ENCODE measurements at regions not wholly inside any gene's neighbourhood (a gene's known extent, or its start where the extent isn't known, plus 50 kb on each side); places are given as distances from the start of the nearest gene placed in this dataset.

DNA sequence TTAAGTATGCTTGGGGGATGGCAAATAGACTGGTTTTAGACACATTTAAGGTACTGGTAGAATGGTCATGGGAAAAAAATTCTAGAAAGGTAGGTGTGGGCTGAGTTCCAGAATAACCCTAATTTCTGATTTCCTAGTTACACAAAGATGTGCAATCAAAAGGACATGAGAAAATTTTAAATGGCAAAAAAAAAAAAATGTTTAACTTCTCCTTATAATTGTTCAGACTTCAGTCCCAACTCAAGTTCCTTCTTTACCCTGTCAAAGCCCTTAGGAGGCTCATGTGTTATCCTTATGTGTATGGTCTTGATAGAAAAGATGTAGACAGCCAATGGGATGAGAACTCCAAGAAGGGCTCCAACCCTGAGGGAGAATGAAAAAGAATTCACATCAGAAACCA is 153.3 kb upstream of the PLEKHG7 start:
- Histone ChIP-seq H3K9me2 (ENCODE audit: insufficient read depth) (no peaks in the 10 kb centered on the region), H3K36me3 (ENCODE audit: control insufficient read depth in 1 of 2, insufficient read depth in 2 of 2, low read length in 2 of 2) (no peaks in the 10 kb centered on the region), H2AFZ (ENCODE audit: low read depth, low read length, poor library complexity, severe bottlenecking) (no peak overlapping the region), H3K79me2 (ENCODE audit: insufficient read depth, low read length) (no peaks in the 10 kb centered on the region), H3K9me3 (ENCODE audit: control insufficient read depth in 1 of 2, insufficient read depth in 1 of 2, low read depth in 1 of 2, low read length in 2 of 2) (no peaks in the 10 kb centered on the region), H3K27ac (ENCODE audit: low read depth, low read length) (no peak overlapping the region), H3K27me3 (ENCODE audit: insufficient read depth, low read length) (no peaks in the 10 kb centered on the region), H3K4me1 (ENCODE audit: control insufficient read depth in 1 of 2, insufficient read depth in 2 of 2, low read length in 2 of 2) (peaks cover 0 to 21% of the 10 kb centered on the region in 2 experiments; a peak in 2 of 4 replicates), H4K20me1 (ENCODE audit: insufficient read depth) (no peaks in the 10 kb centered on the region), H3K9ac (ENCODE audit: low read length) (no peak overlapping the region), H3K4me3 (replicated peaks in 1 of 2; ENCODE audit: low read depth in 1 of 2, low read length in 2 of 2) (no peak overlapping the region), H3K4me2 (ENCODE audit: low read length) (no peak overlapping the region)
- ChIA-PET RAD21 (ENCODE audit: low non-redundant PET in 1 of 2, low total read pairs in 2 of 2, uncharacterized antibody in 2 of 2, unreplicated experiment in 2 of 2) (no interaction called here), POLR2A (no interaction called here), CTCF (no interaction called here)
- BruUV-seq (replicated peaks) = no TSS peak
- ATAC-seq (no peak), DNase-seq (ENCODE audit: low read depth, low spot score) (no peak)
- TF ChIP-seq YY1 (IDR thresholded peaks at IDR 0.05; ENCODE audit: extremely low read depth, insufficient replicate concordance, low read depth, low read length) (no peak), EZH2phosphoT487 (IDR thresholded peaks at IDR 0.05; ENCODE audit: borderline replicate concordance) (no peak), ZFX (IDR thresholded peaks at IDR 0.05) (no peak), RAD21 (IDR thresholded peaks at IDR 0.05; ENCODE audit: low read depth) (no peak), JUND (IDR thresholded peaks at IDR 0.05) (no peak), EGR1 (IDR thresholded peaks at IDR 0.05; ENCODE audit: low read depth) (no peak), POLR2A (IDR thresholded peaks at IDR 0.05; ENCODE audit: borderline replicate concordance, extremely low read depth, insufficient read depth, insufficient read length) (no peak), EZH2 (IDR thresholded peaks at IDR 0.05) (no peak)
- TF ChIP-seq, protein P1, sequence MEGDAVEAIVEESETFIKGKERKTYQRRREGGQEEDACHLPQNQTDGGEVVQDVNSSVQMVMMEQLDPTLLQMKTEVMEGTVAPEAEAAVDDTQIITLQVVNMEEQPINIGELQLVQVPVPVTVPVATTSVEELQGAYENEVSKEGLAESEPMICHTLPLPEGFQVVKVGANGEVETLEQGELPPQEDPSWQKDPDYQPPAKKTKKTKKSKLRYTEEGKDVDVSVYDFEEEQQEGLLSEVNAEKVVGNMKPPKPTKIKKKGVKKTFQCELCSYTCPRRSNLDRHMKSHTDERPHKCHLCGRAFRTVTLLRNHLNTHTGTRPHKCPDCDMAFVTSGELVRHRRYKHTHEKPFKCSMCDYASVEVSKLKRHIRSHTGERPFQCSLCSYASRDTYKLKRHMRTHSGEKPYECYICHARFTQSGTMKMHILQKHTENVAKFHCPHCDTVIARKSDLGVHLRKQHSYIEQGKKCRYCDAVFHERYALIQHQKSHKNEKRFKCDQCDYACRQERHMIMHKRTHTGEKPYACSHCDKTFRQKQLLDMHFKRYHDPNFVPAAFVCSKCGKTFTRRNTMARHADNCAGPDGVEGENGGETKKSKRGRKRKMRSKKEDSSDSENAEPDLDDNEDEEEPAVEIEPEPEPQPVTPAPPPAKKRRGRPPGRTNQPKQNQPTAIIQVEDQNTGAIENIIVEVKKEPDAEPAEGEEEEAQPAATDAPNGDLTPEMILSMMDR (IDR thresholded peaks at IDR 0.05 in 2 of 3, conservative IDR thresholded peaks at IDR 0.05 in 1 of 3; ENCODE audit: borderline replicate concordance in 1 of 3, insufficient read depth in 1 of 3, low read depth in 2 of 3, low read length in 2 of 3) = no peak
- TF ChIP-seq, protein P2, sequence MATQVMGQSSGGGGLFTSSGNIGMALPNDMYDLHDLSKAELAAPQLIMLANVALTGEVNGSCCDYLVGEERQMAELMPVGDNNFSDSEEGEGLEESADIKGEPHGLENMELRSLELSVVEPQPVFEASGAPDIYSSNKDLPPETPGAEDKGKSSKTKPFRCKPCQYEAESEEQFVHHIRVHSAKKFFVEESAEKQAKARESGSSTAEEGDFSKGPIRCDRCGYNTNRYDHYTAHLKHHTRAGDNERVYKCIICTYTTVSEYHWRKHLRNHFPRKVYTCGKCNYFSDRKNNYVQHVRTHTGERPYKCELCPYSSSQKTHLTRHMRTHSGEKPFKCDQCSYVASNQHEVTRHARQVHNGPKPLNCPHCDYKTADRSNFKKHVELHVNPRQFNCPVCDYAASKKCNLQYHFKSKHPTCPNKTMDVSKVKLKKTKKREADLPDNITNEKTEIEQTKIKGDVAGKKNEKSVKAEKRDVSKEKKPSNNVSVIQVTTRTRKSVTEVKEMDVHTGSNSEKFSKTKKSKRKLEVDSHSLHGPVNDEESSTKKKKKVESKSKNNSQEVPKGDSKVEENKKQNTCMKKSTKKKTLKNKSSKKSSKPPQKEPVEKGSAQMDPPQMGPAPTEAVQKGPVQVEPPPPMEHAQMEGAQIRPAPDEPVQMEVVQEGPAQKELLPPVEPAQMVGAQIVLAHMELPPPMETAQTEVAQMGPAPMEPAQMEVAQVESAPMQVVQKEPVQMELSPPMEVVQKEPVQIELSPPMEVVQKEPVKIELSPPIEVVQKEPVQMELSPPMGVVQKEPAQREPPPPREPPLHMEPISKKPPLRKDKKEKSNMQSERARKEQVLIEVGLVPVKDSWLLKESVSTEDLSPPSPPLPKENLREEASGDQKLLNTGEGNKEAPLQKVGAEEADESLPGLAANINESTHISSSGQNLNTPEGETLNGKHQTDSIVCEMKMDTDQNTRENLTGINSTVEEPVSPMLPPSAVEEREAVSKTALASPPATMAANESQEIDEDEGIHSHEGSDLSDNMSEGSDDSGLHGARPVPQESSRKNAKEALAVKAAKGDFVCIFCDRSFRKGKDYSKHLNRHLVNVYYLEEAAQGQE (IDR thresholded peaks at IDR 0.05; ENCODE audit: low read depth) = no peak
- intact Hi-C loops (cut with micrococcal nuclease) = no loop called here

Measured in HCT116 (cell line).